HG02884 (cell line): ENCODE measurements at regions not wholly inside any gene's neighbourhood (a gene's known extent, or its start where the extent isn't known, plus 50 kb on each side); places are given as distances from the start of the nearest gene placed in this dataset.
"Not testable (repeated sequence)": the region's sequence is repeated elsewhere in the genome, so short reads cannot be mapped to it uniquely, and the experiment has no call there.

Source experiments
- ATAC-seq: cut with Tn5 transposase; IDR thresholded peaks from one replicate; pipeline ENCODE4 v1.9.1; 2021; ENCODE audit warnings: mild to moderate bottlenecking, moderate library complexity; ENCODE audit not compliant: unreplicated experiment

GRCh38 chr15:62316413-62317060 lies 151.5 kb upstream of the C2CD4B start:
- ATAC-seq, result no peak

- ATAC-seq, result no peak
Observed at GRCh38 chr15:62320259-62320658, 155.2 kb upstream of the C2CD4B start.

DNA sequence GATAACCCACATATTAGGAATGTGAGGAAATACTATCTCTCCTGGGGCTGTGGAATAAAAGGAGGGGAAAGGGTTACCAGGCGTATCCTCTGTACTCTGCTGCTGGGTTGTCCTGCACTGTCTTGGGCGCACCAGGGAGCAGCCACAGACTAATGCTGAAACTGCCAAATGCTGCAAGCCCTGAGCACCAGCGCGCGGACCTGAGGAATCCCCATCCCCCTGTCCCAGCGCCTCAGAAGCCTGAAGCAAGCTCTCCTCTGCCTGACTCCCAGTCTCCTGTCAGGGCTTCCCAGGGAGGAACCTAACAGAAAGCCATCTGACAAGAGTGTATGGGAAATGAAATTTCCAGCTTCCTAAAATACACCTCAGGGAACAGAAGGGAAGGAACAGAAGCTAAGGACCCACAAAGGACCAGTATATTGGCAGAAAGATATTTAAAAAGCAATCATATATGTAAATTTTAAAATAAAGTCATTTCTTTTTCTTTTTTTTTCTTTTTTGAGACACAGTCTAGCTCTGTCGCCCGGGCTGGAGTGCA lies 158.3 kb upstream of the C2CD4B start:
- ATAC-seq, result no peak

DNA sequence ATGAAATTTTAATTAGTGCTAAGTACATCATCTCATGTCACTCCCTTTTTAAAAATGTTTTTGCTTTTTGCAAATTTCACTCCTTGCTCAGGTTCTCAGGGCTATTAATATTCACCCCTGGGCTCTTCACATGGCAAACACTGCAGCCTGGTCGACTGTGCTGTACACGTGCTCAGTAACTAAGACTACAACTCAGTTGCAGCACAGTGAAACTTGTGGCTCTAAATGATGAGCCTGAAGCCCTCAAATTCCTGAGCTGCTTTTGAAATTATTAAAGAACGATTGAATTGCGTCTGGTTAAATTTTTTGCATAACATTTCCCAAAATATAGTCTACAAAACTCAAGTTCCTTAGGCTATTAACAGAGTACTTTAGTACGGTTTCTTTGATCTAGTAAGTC lies 159.3 kb upstream of the C2CD4B start:
- ATAC-seq, result no peak

DNA sequence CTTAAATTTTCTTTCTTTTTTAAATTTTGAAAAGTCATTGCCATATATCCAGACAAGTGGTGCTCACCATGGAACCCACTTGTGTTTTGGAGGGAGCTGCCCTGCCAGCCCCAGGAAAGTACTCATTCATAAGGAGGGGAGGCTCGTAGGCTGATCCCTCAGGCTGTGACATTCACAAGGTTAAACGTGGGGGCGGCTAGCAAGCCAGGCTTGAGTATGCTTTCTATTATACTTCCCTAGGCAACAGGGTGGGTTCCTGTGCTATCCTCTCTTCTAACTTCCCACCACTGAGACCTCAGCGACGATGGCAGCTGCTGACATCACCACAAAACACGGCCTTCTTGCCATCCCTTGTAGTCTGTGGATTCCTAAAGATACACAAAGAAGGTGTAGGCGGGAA lies 160.5 kb upstream of the C2CD4B start:
- no peak for ATAC-seq

DNA sequence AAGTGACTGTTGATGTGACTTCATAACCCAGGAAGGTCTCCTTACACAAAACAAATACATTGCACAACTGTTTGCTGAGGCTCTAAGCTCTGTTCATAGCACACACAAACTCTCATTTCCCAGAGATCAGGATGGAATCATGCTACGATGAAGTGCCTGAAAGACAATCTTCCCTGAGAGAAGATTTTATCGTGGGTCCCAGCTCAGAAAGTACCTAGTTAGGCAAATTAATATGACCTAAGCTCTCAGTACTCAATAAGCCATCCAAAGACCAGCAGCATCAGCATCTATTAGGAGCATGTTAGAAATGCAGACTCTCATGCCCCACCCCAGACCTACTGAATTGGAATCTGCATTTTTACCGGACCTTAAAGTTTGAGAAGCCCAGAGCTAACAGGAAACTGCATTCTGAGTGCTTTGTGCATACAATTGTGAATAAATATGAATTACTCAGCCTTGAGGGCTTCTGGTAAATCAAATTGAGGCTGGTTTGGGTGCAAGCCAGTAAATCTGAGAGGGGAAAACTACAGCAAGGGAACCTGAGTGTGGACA lies 161.5 kb upstream of the C2CD4B start:
- ATAC-seq, result no peak

GRCh38 chr15:62327406-62327805 lies 162.3 kb upstream of the C2CD4B start:
- ATAC-seq, result no peak

DNA sequence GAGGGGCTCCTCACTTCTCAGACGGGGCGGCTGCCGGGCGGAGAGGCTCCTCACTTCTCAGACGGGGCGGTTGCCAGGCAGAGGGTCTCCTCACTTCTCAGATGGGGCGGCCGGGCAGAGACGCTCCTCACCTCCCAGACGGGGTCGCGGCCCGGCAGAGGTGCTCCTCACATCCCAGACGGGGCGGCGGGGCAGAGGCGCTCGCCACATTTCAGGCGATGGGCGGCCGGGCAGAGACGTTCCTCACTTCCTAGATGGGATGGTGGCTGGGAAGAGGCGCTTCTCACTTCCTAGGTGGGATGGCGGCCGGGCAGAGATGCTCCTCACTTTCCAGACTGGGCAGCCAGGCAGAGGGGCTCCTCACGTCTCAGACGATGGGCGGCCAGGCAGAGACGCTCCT lies 167.4 kb upstream of the C2CD4B start:
- ATAC-seq, result not testable (repeated sequence)

DNA sequence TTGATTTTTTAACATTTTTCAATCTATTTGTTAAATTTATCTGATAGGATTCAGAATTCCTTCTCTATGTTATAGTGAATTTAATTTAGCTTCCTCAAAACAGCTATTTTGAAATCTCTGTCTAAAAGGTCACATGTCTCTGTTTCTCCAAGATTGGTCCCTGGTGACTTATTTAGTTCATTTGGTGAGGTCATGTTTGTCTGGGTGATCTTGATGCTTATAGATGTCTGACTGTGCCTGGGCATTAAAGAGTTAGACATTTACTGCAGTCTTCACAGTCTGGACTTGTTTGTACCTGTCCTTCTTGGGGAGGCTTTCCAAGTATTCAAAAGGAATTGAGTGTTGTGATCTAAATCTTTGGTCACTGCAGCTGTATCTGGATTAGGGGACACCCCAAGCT lies 169.5 kb upstream of the C2CD4B start:
- ATAC-seq, result no peak

GRCh38 chr15:62337934-62338333 lies 172.8 kb upstream of the C2CD4B start:
- no peak for ATAC-seq

DNA sequence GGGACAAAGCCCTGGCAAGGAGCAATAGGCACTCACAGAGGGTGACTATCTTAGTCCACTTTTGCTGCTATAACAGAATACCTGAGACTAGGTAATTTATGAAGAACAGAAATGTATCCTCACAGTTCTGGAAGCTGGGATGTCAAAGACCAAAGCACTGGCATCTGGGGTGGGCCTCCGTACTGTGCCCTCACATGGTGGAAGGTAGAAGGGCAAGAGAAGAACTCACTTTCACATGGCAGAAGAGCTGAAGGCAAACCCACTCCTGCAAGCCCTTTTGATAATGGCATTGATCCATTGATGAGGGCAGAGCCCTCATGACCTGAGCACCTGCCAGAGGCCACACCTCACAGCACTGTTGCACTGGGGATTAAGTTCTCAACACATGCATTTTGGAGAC lies 173.4 kb upstream of the C2CD4B start:
- ATAC-seq, result no peak

DNA sequence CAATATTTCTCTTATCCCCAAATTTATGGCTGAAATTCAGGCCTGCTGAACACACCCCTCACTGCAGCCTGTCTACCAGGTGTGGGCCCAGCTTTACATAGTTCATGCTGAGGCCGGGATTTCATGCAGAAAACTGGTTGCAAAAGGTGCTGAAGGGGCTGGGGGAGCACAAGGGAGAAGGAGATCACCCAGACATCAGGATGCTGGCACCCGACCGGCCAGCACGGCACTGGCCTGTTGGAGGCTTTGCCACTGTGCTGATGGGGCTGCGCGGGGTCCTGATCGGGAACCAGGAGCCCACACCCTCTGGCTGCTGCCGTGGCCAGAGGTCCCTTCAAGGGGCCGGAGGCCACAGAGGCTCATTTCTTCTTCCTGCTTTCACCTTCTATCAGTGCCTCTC lies 177.9 kb upstream of the C2CD4B start:
- ATAC-seq, result no peak

DNA sequence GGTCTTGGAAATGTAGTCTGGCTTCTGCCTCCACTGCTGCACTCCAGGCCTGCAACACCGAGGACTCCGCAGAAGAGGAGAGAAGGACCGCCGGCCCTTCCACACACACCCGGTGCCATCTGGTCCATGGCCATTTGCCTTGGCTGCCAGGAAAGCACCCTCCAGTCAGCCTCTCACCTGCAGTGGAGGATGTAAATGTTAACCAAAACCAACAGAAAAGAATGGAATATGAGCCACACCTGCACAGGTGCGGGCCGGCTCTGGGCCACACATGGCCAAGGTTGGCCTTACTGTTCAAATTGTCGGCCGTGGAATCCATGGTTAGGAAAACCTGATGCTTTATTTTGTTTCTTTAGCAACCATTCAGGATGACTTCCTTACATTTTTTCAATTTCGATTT lies 178.3 kb upstream of the C2CD4B start:
- ATAC-seq, result no peak

DNA sequence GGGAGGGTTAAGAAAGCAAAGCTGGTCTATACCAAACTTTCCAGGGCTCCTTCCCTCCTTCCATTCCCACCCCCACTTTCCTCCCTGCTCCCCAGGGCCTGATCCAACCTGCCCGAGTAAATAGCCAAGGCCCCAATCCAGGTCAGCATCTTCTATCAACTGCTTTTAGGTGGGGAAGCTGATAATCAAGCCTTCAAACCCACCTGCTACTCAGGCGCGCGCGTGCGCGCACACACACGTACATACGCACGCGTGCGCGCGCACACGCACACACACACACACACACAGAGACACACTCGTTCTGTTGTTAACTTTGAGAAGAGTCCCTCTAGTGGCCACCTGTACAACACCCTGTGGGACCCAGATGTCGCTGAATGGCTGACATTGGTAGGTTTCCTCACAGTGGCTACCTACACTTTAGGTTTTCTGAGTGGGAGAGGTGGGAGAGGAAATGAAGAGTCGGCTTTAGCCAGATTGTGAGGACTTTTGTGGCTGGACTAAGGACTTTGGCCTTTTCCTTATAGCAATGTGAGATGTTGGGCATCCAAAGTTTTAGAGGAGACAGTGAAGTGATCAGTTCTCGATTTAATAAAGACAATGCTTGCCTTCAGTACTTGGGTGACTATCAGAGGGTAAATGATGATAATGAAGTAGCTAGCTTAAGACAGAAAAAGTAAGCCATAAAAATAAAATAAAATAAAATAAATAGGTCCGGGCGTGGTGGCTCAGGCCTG lies 179.9 kb upstream of the C2CD4B start:
- peak; percentile 69 for ATAC-seq

GRCh38 chr15:62346168-62346567 lies 181.1 kb upstream of the C2CD4B start:
- ATAC-seq, result no peak

DNA sequence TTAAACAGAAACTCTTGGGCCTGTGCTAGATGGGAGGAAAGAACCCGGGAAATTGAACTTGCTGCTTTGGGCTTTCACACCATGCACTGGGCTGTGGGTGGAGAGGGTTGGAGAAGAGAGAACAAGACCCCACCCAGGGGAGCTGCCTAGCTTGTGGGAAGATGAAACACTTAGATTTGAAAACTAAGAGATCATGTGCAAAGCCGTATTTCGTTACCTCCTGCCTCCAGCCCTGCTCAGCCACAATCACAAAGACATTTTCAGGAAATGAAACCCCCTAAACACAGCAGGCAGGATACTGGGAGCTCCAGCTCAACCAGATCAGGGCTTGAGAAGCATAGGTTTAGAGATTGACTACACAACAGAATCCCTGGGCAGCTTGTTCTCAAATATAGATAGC lies 183.0 kb upstream of the C2CD4B start:
- ATAC-seq, result no peak

DNA sequence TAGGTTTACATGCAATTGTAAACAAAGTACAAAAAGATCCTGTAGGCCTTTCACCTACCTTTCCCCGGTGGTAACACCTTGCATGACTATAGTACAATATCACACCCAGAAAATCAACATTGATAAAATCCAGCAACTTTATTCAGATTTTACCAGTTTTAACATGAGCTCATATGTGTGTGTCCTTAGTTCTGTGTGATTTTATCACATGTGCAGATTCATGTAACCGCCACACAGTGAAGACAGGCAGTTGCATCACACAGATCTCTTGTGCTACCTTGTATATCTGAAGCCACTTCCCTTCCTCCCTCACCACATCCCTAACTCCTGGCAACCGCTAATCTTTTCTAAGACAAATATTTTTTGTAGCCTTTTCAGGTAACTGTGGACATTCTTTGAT lies 183.5 kb upstream of the C2CD4B start:
- no peak for ATAC-seq

GRCh38 chr15:62352817-62353216 lies 187.7 kb upstream of the C2CD4B start:
- ATAC-seq, result no peak

- ATAC-seq, result no peak
Observed at GRCh38 chr15:62357431-62357830, 192.3 kb upstream of the C2CD4B start.

GRCh38 chr15:62359416-62359815 lies 194.3 kb upstream of the C2CD4B start:
- no peak for ATAC-seq

- ATAC-seq, result no peak
Observed at GRCh38 chr15:62360332-62361097, 195.4 kb upstream of the C2CD4B start.
